Activated CD8-positive, alpha-beta T cell treated with anti-CD3 and anti-CD28 coated beads for 36 hours (primary cell): ENCODE measurements at regions not wholly inside any gene's neighbourhood (a gene's known extent, or its start where the extent isn't known, plus 50 kb on each side); places are given as distances from the start of the nearest gene placed in this dataset.

Experiments
- ATAC-seq: fragments of 200-7000 bp; cut with Tn5 transposase; one replicate; pipeline ENCODE4 v1.10.0; 2021; ENCODE audit warnings: mild to moderate bottlenecking, moderate library complexity
- CTCF ChIA-PET: fragments of 350-600 bp; sonication (Branson Sonifier 250); formaldehyde crosslinking; loops from one replicate; lab custom pipeline; 2021; ENCODE audit warnings: antibody characterized with exemption; lab: Charles Lee
- POLR2A ChIA-PET: fragments of 350-600 bp; sonication (Branson Sonifier 250); formaldehyde crosslinking; loops from one replicate; lab custom pipeline; 2021; ENCODE audit warnings: antibody characterized with exemption; lab: Charles Lee
- DNase-seq: peaks from one replicate; pipeline ENCODE4 v3.0.0-alpha.2; 2020
- H3K27ac Mint-ChIP-seq: one replicate; pipeline ENCODE4 v1.8.0; 2021; ENCODE audit warnings: mild to moderate bottlenecking, mixed read lengths
- H3K27me3 Mint-ChIP-seq: one replicate; pipeline ENCODE4 v1.8.0; 2021; ENCODE audit warnings: mixed read lengths
- H3K36me3 Mint-ChIP-seq: one replicate; pipeline ENCODE4 v1.8.0; 2021; ENCODE audit warnings: low read depth, mixed read lengths
- H3K4me1 Mint-ChIP-seq: one replicate; pipeline ENCODE4 v1.8.0; 2021; ENCODE audit warnings: low read depth, mixed read lengths
- H3K4me3 Mint-ChIP-seq: one replicate; pipeline ENCODE4 v1.8.0; 2021; ENCODE audit warnings: mild to moderate bottlenecking, moderate library complexity, mixed read lengths
- H3K9me3 Mint-ChIP-seq: one replicate; pipeline ENCODE4 v1.8.0; 2021; ENCODE audit warnings: mixed read lengths
- intact Hi-C: fragments of 100-400 bp; cut with micrococcal nuclease; formaldehyde crosslinking; loops from one replicate; pipeline ENCODE4 v1.10.0; 2022
- TF ChIP-seq, protein P1 (sequence below): fragments of 200-600 bp; IDR thresholded peaks from one replicate; pipeline ENCODE4 v1.8.0; 2022; ENCODE audit warnings: antibody characterized with exemption, mild to moderate bottlenecking

DNA sequence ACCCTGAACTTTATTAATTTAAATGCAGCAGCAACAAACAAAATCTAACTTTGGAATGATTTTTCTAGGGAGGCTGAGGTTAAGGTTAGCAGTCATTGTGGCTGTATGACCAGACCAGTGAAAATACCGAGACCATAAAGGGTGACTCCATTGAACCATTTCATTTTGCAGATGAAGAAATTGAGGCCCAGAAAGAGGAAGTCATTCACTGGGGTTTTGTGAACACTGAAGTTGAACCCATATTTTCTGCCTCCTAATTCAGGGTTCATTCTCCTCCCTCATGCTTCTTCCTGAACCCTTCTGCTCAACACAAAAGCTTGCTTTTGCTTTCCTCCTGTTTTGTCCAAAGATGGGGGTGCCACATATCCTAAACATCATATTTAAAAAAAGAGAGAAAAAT lies 65.8 kb upstream of the PLCL2 start:
- peaks cover 9% of the 10 kb centered on the region for H3K4me1 Mint-ChIP-seq
- H3K27ac Mint-ChIP-seq: no peak overlapping the region
- H3K9me3 Mint-ChIP-seq: peaks cover 2% of the 10 kb centered on the region
- ATAC-seq (no peak), DNase-seq (no peak)
- no peaks in the 10 kb centered on the region for H3K36me3 Mint-ChIP-seq
- CTCF ChIA-PET: no interaction called here
- no peak overlapping the region for H3K4me3 Mint-ChIP-seq
- TF ChIP-seq, protein P1, sequence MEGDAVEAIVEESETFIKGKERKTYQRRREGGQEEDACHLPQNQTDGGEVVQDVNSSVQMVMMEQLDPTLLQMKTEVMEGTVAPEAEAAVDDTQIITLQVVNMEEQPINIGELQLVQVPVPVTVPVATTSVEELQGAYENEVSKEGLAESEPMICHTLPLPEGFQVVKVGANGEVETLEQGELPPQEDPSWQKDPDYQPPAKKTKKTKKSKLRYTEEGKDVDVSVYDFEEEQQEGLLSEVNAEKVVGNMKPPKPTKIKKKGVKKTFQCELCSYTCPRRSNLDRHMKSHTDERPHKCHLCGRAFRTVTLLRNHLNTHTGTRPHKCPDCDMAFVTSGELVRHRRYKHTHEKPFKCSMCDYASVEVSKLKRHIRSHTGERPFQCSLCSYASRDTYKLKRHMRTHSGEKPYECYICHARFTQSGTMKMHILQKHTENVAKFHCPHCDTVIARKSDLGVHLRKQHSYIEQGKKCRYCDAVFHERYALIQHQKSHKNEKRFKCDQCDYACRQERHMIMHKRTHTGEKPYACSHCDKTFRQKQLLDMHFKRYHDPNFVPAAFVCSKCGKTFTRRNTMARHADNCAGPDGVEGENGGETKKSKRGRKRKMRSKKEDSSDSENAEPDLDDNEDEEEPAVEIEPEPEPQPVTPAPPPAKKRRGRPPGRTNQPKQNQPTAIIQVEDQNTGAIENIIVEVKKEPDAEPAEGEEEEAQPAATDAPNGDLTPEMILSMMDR: no peak
- POLR2A ChIA-PET: interaction anchor here (0.9 kb wide), 1 partner anchor 10 kb away, joined by 4 read pairs; no protein-coding TSS in a partner anchor
- H3K27me3 Mint-ChIP-seq: no peaks in the 10 kb centered on the region
- intact Hi-C loops: no loop called here

DNA sequence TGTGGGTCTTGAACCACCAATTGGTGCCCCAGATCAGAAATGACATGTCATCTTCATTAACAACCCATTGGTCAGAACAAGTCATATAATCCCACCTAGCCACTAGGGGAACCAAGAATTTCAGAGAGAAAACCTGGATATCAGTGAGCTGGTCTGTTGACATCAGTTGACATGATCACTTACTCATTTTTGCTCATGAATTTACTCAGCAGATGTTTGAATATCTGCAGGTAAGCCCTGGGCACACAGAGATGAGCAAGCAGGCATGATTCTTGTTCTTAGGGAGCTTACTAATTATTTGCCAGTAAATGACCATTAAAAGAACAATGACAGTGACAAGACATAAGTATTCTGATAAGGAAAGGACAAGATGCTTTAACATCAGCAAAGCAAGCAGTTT lies 64.3 kb upstream of the PLCL2 start:
- no peak overlapping the region for H3K4me3 Mint-ChIP-seq
- no peak for DNase-seq
- H3K27ac Mint-ChIP-seq: no peak overlapping the region
- intact Hi-C loops: no loop called here
- TF ChIP-seq, protein P1: no peak
- peaks cover 19% of the 10 kb centered on the region for H3K4me1 Mint-ChIP-seq
- peaks cover 2% of the 10 kb centered on the region for H3K9me3 Mint-ChIP-seq
- ChIA-PET CTCF (interaction anchor here (1.0 kb wide), 1 partner anchor 11 kb away, joined by 4 read pairs; no protein-coding TSS in a partner anchor), POLR2A (interaction anchor here (1.3 kb wide), 1 partner anchor 105 kb away, joined by 4 read pairs; no protein-coding TSS in a partner anchor)
- ATAC-seq: no peak
- H3K27me3 Mint-ChIP-seq: no peaks in the 10 kb centered on the region
- no peaks in the 10 kb centered on the region for H3K36me3 Mint-ChIP-seq

- intact Hi-C loops: no loop called here
- TF ChIP-seq, protein P1: no peak
- CTCF ChIA-PET: interaction anchor here (1.0 to 1.5 kb wide), 2 partner anchors 11 to 63 kb away, joined by 3 to 4 read pairs; no protein-coding TSS in a partner anchor
Measured at GRCh38 chr3:16821053-16821452, 63.7 kb upstream of the PLCL2 start.

GRCh38 chr3:16824081-16824696 lies 60.6 kb upstream of the PLCL2 start:
- Mint-ChIP-seq H3K9me3 (peaks cover 2% of the 10 kb centered on the region), H3K4me1 (peaks cover 27% of the 10 kb centered on the region), H3K27ac (peak overlapping the region; percentile 29), H3K4me3 (no peak overlapping the region), H3K27me3 (no peaks in the 10 kb centered on the region), H3K36me3 (no peaks in the 10 kb centered on the region)
- CTCF ChIA-PET: interaction anchor here (2.6 kb wide), 1 partner anchor 13 kb away, joined by 8 read pairs; no protein-coding TSS in a partner anchor
- ATAC-seq: peak; percentile 83
- TF ChIP-seq, protein P1: no peak
- intact Hi-C loops: no loop called here
- POLR2A ChIA-PET: interaction anchor here (1.3 kb wide), 1 partner anchor 26 kb away, joined by 6 read pairs; no protein-coding TSS in a partner anchor
- DNase-seq: peak; percentile 68

More at GRCh38 chr3:16821053-16821452, 63.7 kb upstream of the PLCL2 start:
- no peak overlapping the region for H3K4me3 Mint-ChIP-seq
- POLR2A ChIA-PET: interaction anchor here (1.3 kb wide), 1 partner anchor 104 kb away, joined by 4 read pairs; no protein-coding TSS in a partner anchor
- no peak for DNase-seq
- H3K27me3 Mint-ChIP-seq: no peaks in the 10 kb centered on the region
- H3K36me3 Mint-ChIP-seq: no peaks in the 10 kb centered on the region
- H3K9me3 Mint-ChIP-seq: peaks cover 2% of the 10 kb centered on the region
- no peak overlapping the region for H3K27ac Mint-ChIP-seq
- no peak for ATAC-seq
- H3K4me1 Mint-ChIP-seq: peaks cover 19% of the 10 kb centered on the region

GRCh38 chr3:16825617-16826204 lies 59.0 kb upstream of the PLCL2 start:
- Mint-ChIP-seq H3K36me3 (no peaks in the 10 kb centered on the region), H3K4me3 (no peak overlapping the region), H3K27me3 (no peaks in the 10 kb centered on the region), H3K27ac (no peak overlapping the region), H3K4me1 (peaks cover 28% of the 10 kb centered on the region), H3K9me3 (peaks cover 2% of the 10 kb centered on the region)
- ChIA-PET POLR2A (interaction anchor here (1.5 kb wide), 1 partner anchor 59 kb away, joined by 3 read pairs; the partner anchor contains the start of gene PLCL2), CTCF (interaction anchor here (0.8 to 2.6 kb wide), 2 partner anchors 12 to 59 kb away, joined by 3 to 8 read pairs; partner anchors contain the start of gene PLCL2)
- DNase-seq: no peak
- TF ChIP-seq, protein P1: no peak
- no peak for ATAC-seq
- intact Hi-C loops: no loop called here
